Transverse colon (tissue), 4 donors: ENCODE measurements at regions not wholly inside any gene's neighbourhood (a gene's known extent, or its start where the extent isn't known, plus 50 kb on each side); places are given as distances from the start of the nearest gene placed in this dataset.
"Not testable (repeated sequence)": the region's sequence is repeated elsewhere in the genome, so short reads cannot be mapped to it uniquely, and the experiment has no call there.

ENCODE experiments used
- DNase-seq: peaks from one replicate; pipeline ENCODE4 v3.0.0-alpha.2; 2019
- H3K27ac ChIP-seq, 4 donors: fragments of 200-600 bp; sonication (generic); 2 replicates each; pipeline ENCODE4 v1.5.1; 2016 to 2018; ENCODE audit warnings: inconsistent platforms in 4 of 4
- H3K27me3 ChIP-seq: fragments of 200-600 bp; sonication (generic); 2 replicates; pipeline ENCODE4 v1.5.1; 2017; ENCODE audit warnings: inconsistent platforms
- H3K36me3 ChIP-seq, 4 donors: fragments of 200-600 bp; sonication (generic); 2 replicates each; pipeline ENCODE4 v1.5.1; 2017 to 2019; ENCODE audit warnings: inconsistent platforms in 4 of 4
- H3K4me1 ChIP-seq, 4 donors: fragments of 200-600 bp; sonication (generic); 2 replicates each; pipeline ENCODE4 v1.5.1; 2017 to 2020; ENCODE audit warnings: inconsistent platforms in 4 of 4
- H3K4me3 ChIP-seq, 4 donors: fragments of 200-600 bp; sonication (generic); 1 replicate in 1 of 4; 2 replicates in 3 of 4; pipeline versions ENCODE4 v1.5.1 to v1.6.1; 2017 to 2019; ENCODE audit warnings: inconsistent platforms in 4 of 4
- H3K9me3 ChIP-seq, 2 donors: fragments of 200-600 bp; sonication (generic); 2 replicates each; pipeline ENCODE4 v1.5.1; 2017 to 2019; ENCODE audit warnings: inconsistent platforms in 2 of 2
- CTCF ChIP-seq, 5 experiments: fragments of 200-600 bp in 3 of 5; fragments of 450-650 bp in 2 of 5; sonication (generic) in 3 of 5; IDR thresholded peaks; 1 replicate in 2 of 5; 2 replicates in 3 of 5; pipeline ENCODE4 v1.5.1; 2016 to 2017; ENCODE audit warnings: antibody characterized with exemption in 5 of 5, inconsistent platforms in 3 of 5, mild to moderate bottlenecking in 2 of 5, moderate library complexity in 1 of 5
- EP300 ChIP-seq: sonication (generic); formaldehyde crosslinking; IDR thresholded peaks from one replicate; pipeline ENCODE4 v1.6.1; 2017; ENCODE audit warnings: antibody characterized with exemption, low read depth
- POLR2A ChIP-seq: fragments of 450-650 bp; IDR thresholded peaks from one replicate; pipeline ENCODE4 v1.6.1; 2016; ENCODE audit warnings: antibody characterized with exemption, mild to moderate bottlenecking, moderate library complexity
- POLR2AphosphoS5 ChIP-seq, 3 donors: sonication (generic); formaldehyde crosslinking; IDR thresholded peaks; one replicate each; pipeline ENCODE4 v1.6.1; 2016; ENCODE audit warnings: antibody characterized with exemption in 3 of 3
- WGBS, 2 donors: methylation state at CpG; one replicate each; pipeline ENCODE4 v1.1.5; 2018; ENCODE audit warnings: low coverage in 1 of 2; 5-methylcytosine and 5-hydroxymethylcytosine counted together
- in situ Hi-C, 4 donors: fragments of 200-750 bp; cut with MboI; loops; one replicate each; pipeline versions ENCODE4 v1.15.0 to v1.15.1; 2017; ENCODE audit warnings: low sequenced_read_pairs in 3 of 4, low pct_ligation_motif_present in 1 of 4, low pct_unique_long_range_greater_than_20kb in 1 of 4
- intact Hi-C: fragments of 100-400 bp; cut with DNase I; formaldehyde crosslinking; loops from one replicate; pipeline ENCODE4 v1.15.1; 2023; ENCODE audit warnings: low total_unique reads

GRCh38 chr17:55990332-55991006 lies 162.8 kb upstream of the ANKFN1 start:
- Histone ChIP-seq H3K36me3 (no peaks in the 10 kb centered on the region), H3K4me3 (no peak overlapping the region), H3K4me1 (no peaks in the 10 kb centered on the region), H3K9me3 (no peaks in the 10 kb centered on the region), H3K27ac (no peak overlapping the region), H3K27me3 (no peaks in the 10 kb centered on the region)
- intact Hi-C loops: no loop called here
- no peak for DNase-seq
- in situ Hi-C loops: no loop called here
- TF ChIP-seq POLR2A (no peak), EP300 (no peak), POLR2AphosphoS5 (IDR thresholded peaks at IDR 0.05) (no peak), CTCF (IDR thresholded peaks at IDR 0.05) (no peak)
- WGBS, 2 donors: 58% methylated on average over 10 of the region's 10 CpGs; no CpG with 5 or more reads in 1 of the 2 donors

GRCh38 chr17:55996826-55997225 lies 156.4 kb upstream of the ANKFN1 start:
- DNase-seq: no peak
- Histone ChIP-seq H3K4me1 (no peaks in the 10 kb centered on the region), H3K27ac (no peak overlapping the region), H3K4me3 (no peak overlapping the region), H3K36me3 (no peaks in the 10 kb centered on the region), H3K27me3 (no peaks in the 10 kb centered on the region), H3K9me3 (no peaks in the 10 kb centered on the region)
- WGBS, 2 donors: 60 to 67% methylated on average over 1 to 2 of the region's 2 CpGs
- intact Hi-C loops: no loop called here
- in situ Hi-C loops: no loop called here
- TF ChIP-seq POLR2A (no peak), EP300 (no peak), POLR2AphosphoS5 (IDR thresholded peaks at IDR 0.05) (no peak), CTCF (IDR thresholded peaks at IDR 0.05) (no peak)

GRCh38 chr17:56000411-56000810 lies 152.9 kb upstream of the ANKFN1 start:
- no peak overlapping the region for H3K27ac ChIP-seq
- TF ChIP-seq POLR2A (no peak), POLR2AphosphoS5 (IDR thresholded peaks at IDR 0.05) (no peak), EP300 (no peak), CTCF (IDR thresholded peaks at IDR 0.05) (no peak)
- whole genome bisulfite sequencing, 2 donors: 91 to 92% methylated on average over 3 of the region's 3 CpGs
- no peaks in the 10 kb centered on the region for H3K36me3 ChIP-seq
- H3K4me1 ChIP-seq: no peaks in the 10 kb centered on the region
- in situ Hi-C loops (no loop called here), intact Hi-C loops (no loop called here)
- H3K9me3 ChIP-seq: no peaks in the 10 kb centered on the region
- no peak for DNase-seq
- H3K4me3 ChIP-seq: no peak overlapping the region
- H3K27me3 ChIP-seq: no peaks in the 10 kb centered on the region

GRCh38 chr17:56002656-56003055 lies 150.6 kb upstream of the ANKFN1 start:
- H3K36me3 ChIP-seq, H3K27ac ChIP-seq: not testable (repeated sequence)

More at GRCh38 chr17:56002656-56003055, 150.6 kb upstream of the ANKFN1 start:
- intact Hi-C loops, DNase-seq, H3K9me3 ChIP-seq, H3K27me3 ChIP-seq, H3K4me3 ChIP-seq, H3K4me1 ChIP-seq, in situ Hi-C loops: not testable (repeated sequence)
- WGBS, 2 donors: 64% methylated on average over 7 of the region's 8 CpGs; no CpG with 5 or more reads in 1 of the 2 donors
